ENCODE measurements at regions not wholly inside any gene's neighbourhood (a gene's known extent, or its start where the extent isn't known, plus 50 kb on each side); places are given as distances from the start of the nearest gene placed in this dataset.

GRCh38 chr5:71838286-71838685 is 119.2 kb downstream of the CARTPT start:
- H3K36me3 ChIP-seq (ENCODE audit: control insufficient read depth in 2 of 2, insufficient read depth in 2 of 2, low read length in 2 of 2): no peaks in the 10 kb centered on the region
- peaks cover 0 to 3% of the 10 kb centered on the region in 2 donors for H3K9me3 ChIP-seq (ENCODE audit: control insufficient read depth in 2 of 2, low read length in 2 of 2)
- H3K4me3 ChIP-seq (ENCODE audit: low read length in 2 of 2): no peak overlapping the region
- H3K27ac ChIP-seq (ENCODE audit: low read length): no peak overlapping the region
- H3K27me3 ChIP-seq (ENCODE audit: control insufficient read depth in 1 of 2, insufficient read depth in 2 of 2, low read length in 2 of 2): no peaks in the 10 kb centered on the region
- H3K9ac ChIP-seq (ENCODE audit: low read length in 2 of 2): no peak overlapping the region
- H3K4me1 ChIP-seq (ENCODE audit: control insufficient read depth, insufficient read depth, low read length): peaks cover 15% of the 10 kb centered on the region

- Histone ChIP-seq H3K27ac (ENCODE audit: low read length) (no peak overlapping the region), H3K9me3 (ENCODE audit: control insufficient read depth in 2 of 2, low read length in 2 of 2) (peaks cover 0 to 3% of the 10 kb centered on the region in 2 donors), H3K36me3 (ENCODE audit: control insufficient read depth in 2 of 2, insufficient read depth in 2 of 2, low read length in 2 of 2) (no peaks in the 10 kb centered on the region), H3K27me3 (ENCODE audit: control insufficient read depth in 1 of 2, insufficient read depth in 2 of 2, low read length in 2 of 2) (no peaks in the 10 kb centered on the region), H3K9ac (ENCODE audit: low read length in 2 of 2) (no peak overlapping the region), H3K4me1 (ENCODE audit: control insufficient read depth, insufficient read depth, low read length) (peaks cover 10% of the 10 kb centered on the region), H3K4me3 (ENCODE audit: low read length in 2 of 2) (no peak overlapping the region)
Measured at GRCh38 chr5:71839096-71839884, 120.2 kb downstream of the CARTPT start.

DNA sequence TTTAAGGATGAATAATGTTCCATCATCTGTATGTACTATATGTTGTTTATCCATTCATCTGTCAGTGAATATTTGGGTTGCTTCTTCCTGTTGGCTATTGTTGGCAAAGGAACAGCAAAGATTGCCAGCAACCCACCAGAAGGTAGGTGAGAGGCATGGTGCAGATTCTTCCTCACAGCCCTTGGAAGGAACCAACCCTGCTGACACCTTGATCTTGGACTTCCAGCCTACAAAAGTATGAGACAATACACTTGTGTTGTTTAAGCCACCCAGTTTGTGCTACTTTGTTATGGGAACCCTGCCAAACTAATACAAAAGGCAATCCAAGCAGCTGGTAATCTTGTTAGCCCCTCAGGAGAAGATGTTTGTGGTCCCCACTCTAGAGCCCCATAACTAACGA is 122.0 kb downstream of the CARTPT start:
- H3K4me1 ChIP-seq (ENCODE audit: control insufficient read depth, insufficient read depth, low read length): peaks cover 10% of the 10 kb centered on the region
- no peaks in the 10 kb centered on the region for H3K36me3 ChIP-seq (ENCODE audit: control insufficient read depth in 2 of 2, insufficient read depth in 2 of 2, low read length in 2 of 2)
- no peaks in the 10 kb centered on the region for H3K27me3 ChIP-seq (ENCODE audit: control insufficient read depth in 1 of 2, insufficient read depth in 2 of 2, low read length in 2 of 2)
- no peak overlapping the region for H3K27ac ChIP-seq (ENCODE audit: low read length)
- no peak overlapping the region for H3K4me3 ChIP-seq (ENCODE audit: low read length in 2 of 2)
- no peak overlapping the region for H3K9ac ChIP-seq (ENCODE audit: low read length in 2 of 2)
- H3K9me3 ChIP-seq (ENCODE audit: control insufficient read depth in 2 of 2, low read length in 2 of 2): peaks cover 0 to 3% of the 10 kb centered on the region in 2 donors

GRCh38 chr5:71843111-71843510 is 124.0 kb downstream of the CARTPT start:
- Histone ChIP-seq H3K9ac (ENCODE audit: low read length in 2 of 2) (no peak overlapping the region), H3K27me3 (ENCODE audit: control insufficient read depth in 1 of 2, insufficient read depth in 2 of 2, low read length in 2 of 2) (no peaks in the 10 kb centered on the region), H3K4me1 (ENCODE audit: control insufficient read depth, insufficient read depth, low read length) (no peaks in the 10 kb centered on the region), H3K36me3 (ENCODE audit: control insufficient read depth in 2 of 2, insufficient read depth in 2 of 2, low read length in 2 of 2) (no peaks in the 10 kb centered on the region), H3K27ac (ENCODE audit: low read length) (no peak overlapping the region), H3K4me3 (ENCODE audit: low read length in 2 of 2) (no peak overlapping the region), H3K9me3 (ENCODE audit: control insufficient read depth in 2 of 2, low read length in 2 of 2) (peaks cover 0 to 3% of the 10 kb centered on the region in 2 donors)

DNA sequence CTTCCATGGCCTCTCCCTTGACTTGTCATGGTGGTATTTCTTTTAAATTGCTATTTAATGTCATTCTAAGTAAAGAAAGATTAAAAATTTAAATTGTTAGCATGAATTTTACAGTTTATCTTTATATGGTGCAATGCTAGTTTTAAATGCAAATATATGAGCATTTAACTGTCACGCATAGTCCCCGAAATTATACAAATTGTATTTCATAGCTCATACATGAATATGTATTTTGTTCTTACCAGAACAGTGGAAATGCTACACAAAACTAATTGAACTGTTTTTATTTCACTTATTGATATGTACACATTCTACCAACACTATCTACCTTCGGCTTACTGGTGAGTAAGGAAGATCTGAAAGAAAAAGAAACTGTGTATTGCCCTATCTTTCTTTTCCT is 125.8 kb downstream of the CARTPT start:
- H3K4me1 ChIP-seq (ENCODE audit: control insufficient read depth, insufficient read depth, low read length): no peaks in the 10 kb centered on the region
- H3K9ac ChIP-seq (ENCODE audit: low read length in 2 of 2): no peak overlapping the region
- H3K27me3 ChIP-seq (ENCODE audit: control insufficient read depth in 1 of 2, insufficient read depth in 2 of 2, low read length in 2 of 2): no peaks in the 10 kb centered on the region
- H3K9me3 ChIP-seq (ENCODE audit: control insufficient read depth in 2 of 2, low read length in 2 of 2): peaks cover 0 to 3% of the 10 kb centered on the region in 2 donors
- H3K4me3 ChIP-seq (ENCODE audit: low read length in 2 of 2): no peak overlapping the region
- no peaks in the 10 kb centered on the region for H3K36me3 ChIP-seq (ENCODE audit: control insufficient read depth in 2 of 2, insufficient read depth in 2 of 2, low read length in 2 of 2)
- H3K27ac ChIP-seq (ENCODE audit: low read length): no peak overlapping the region

GRCh38 chr5:71859515-71859914 is 140.4 kb downstream of the CARTPT start:
- no peaks in the 10 kb centered on the region for H3K27me3 ChIP-seq (ENCODE audit: control insufficient read depth in 1 of 2, insufficient read depth in 2 of 2, low read length in 2 of 2)
- H3K9ac ChIP-seq (ENCODE audit: low read length in 2 of 2): no peak overlapping the region
- no peak overlapping the region for H3K27ac ChIP-seq (ENCODE audit: low read length)
- H3K36me3 ChIP-seq (ENCODE audit: control insufficient read depth in 2 of 2, insufficient read depth in 2 of 2, low read length in 2 of 2): no peaks in the 10 kb centered on the region
- no peaks in the 10 kb centered on the region for H3K9me3 ChIP-seq (ENCODE audit: control insufficient read depth in 2 of 2, low read length in 2 of 2)
- peaks cover 15% of the 10 kb centered on the region for H3K4me1 ChIP-seq (ENCODE audit: control insufficient read depth, insufficient read depth, low read length)
- no peak overlapping the region for H3K4me3 ChIP-seq (ENCODE audit: low read length in 2 of 2)

DNA sequence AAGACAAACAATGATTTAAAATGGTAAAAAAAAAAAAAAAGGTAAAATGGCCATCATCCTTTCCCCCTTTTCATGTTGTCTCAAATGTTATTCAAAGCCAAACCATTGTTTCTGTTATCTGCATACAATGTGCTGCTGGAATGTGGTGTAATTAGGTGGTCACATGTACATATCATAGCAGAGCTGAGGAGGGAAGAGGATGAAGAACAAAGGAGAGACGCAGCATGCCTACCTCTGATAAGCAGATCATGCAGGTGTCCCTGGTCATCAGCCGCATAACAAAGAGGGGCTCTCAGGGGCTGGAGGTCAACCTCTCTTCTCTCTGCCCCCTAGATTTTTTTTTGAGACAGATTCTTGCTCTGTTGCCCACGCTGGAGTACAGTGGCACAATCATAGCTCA is 141.0 kb downstream of the CARTPT start:
- no peaks in the 10 kb centered on the region for H3K27me3 ChIP-seq (ENCODE audit: control insufficient read depth in 1 of 2, insufficient read depth in 2 of 2, low read length in 2 of 2)
- H3K9ac ChIP-seq (ENCODE audit: low read length in 2 of 2): no peak overlapping the region
- H3K27ac ChIP-seq (ENCODE audit: low read length): no peak overlapping the region
- H3K36me3 ChIP-seq (ENCODE audit: control insufficient read depth in 2 of 2, insufficient read depth in 2 of 2, low read length in 2 of 2): no peaks in the 10 kb centered on the region
- H3K4me1 ChIP-seq (ENCODE audit: control insufficient read depth, insufficient read depth, low read length): peaks cover 19% of the 10 kb centered on the region
- no peaks in the 10 kb centered on the region for H3K9me3 ChIP-seq (ENCODE audit: control insufficient read depth in 2 of 2, low read length in 2 of 2)
- H3K4me3 ChIP-seq (ENCODE audit: low read length in 2 of 2): no peak overlapping the region

GRCh38 chr5:71861682-71862081 is 142.6 kb downstream of the CARTPT start:
- Histone ChIP-seq H3K9ac (ENCODE audit: low read length in 2 of 2) (no peak overlapping the region), H3K36me3 (ENCODE audit: control insufficient read depth in 2 of 2, insufficient read depth in 2 of 2, low read length in 2 of 2) (no peaks in the 10 kb centered on the region), H3K9me3 (ENCODE audit: control insufficient read depth in 2 of 2, low read length in 2 of 2) (no peaks in the 10 kb centered on the region), H3K4me1 (ENCODE audit: control insufficient read depth, insufficient read depth, low read length) (peaks cover 30% of the 10 kb centered on the region), H3K27ac (ENCODE audit: low read length) (no peak overlapping the region), H3K27me3 (ENCODE audit: control insufficient read depth in 1 of 2, insufficient read depth in 2 of 2, low read length in 2 of 2) (no peaks in the 10 kb centered on the region), H3K4me3 (ENCODE audit: low read length in 2 of 2) (no peak overlapping the region)

DNA sequence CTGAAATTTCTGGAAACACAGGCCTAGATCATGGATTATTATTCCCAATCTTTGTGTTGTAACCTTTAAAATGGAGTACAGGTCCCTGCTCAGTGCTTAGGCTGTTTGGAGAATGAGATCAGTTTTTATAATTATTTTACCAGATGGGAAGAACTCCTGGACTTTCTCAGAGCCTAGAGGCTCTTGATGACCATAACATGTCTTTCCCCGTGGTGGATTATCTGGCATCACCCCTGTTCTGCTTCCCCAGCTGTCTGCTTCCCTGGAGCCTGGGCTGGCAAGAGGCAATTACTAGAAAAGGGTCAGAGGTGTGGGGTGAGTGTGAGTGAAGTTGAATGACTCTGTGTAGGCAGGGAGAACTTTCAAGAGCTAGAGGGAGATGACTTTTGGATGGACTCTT is 143.0 kb downstream of the CARTPT start:
- Histone ChIP-seq H3K27ac (ENCODE audit: low read length) (no peak overlapping the region), H3K9me3 (ENCODE audit: control insufficient read depth in 2 of 2, low read length in 2 of 2) (no peaks in the 10 kb centered on the region), H3K9ac (ENCODE audit: low read length in 2 of 2) (no peak overlapping the region), H3K4me3 (ENCODE audit: low read length in 2 of 2) (no peak overlapping the region), H3K36me3 (ENCODE audit: control insufficient read depth in 2 of 2, insufficient read depth in 2 of 2, low read length in 2 of 2) (no peaks in the 10 kb centered on the region), H3K4me1 (ENCODE audit: control insufficient read depth, insufficient read depth, low read length) (peaks cover 30% of the 10 kb centered on the region), H3K27me3 (ENCODE audit: control insufficient read depth in 1 of 2, insufficient read depth in 2 of 2, low read length in 2 of 2) (no peaks in the 10 kb centered on the region)

GRCh38 chr5:71862507-71863060 is 143.5 kb downstream of the CARTPT start:
- no peak overlapping the region for H3K9ac ChIP-seq (ENCODE audit: low read length in 2 of 2)
- no peaks in the 10 kb centered on the region for H3K27me3 ChIP-seq (ENCODE audit: control insufficient read depth in 1 of 2, insufficient read depth in 2 of 2, low read length in 2 of 2)
- peak overlapping the region; percentile 37 for H3K27ac ChIP-seq (ENCODE audit: low read length)
- H3K4me1 ChIP-seq (ENCODE audit: control insufficient read depth, insufficient read depth, low read length): peaks cover 30% of the 10 kb centered on the region
- no peak overlapping the region for H3K4me3 ChIP-seq (ENCODE audit: low read length in 2 of 2)
- no peaks in the 10 kb centered on the region for H3K36me3 ChIP-seq (ENCODE audit: control insufficient read depth in 2 of 2, insufficient read depth in 2 of 2, low read length in 2 of 2)
- H3K9me3 ChIP-seq (ENCODE audit: control insufficient read depth in 2 of 2, low read length in 2 of 2): no peaks in the 10 kb centered on the region
